GM21423 (cell line): ENCODE measurements at regions not wholly inside any gene's neighbourhood (a gene's known extent, or its start where the extent isn't known, plus 50 kb on each side); places are given as distances from the start of the nearest gene placed in this dataset.
A peak's percentile ranks its signal among the peaks of the same experiment; 100 is the strongest.

ENCODE experiments used
- ATAC-seq: cut with Tn5 transposase; IDR thresholded peaks from one replicate; pipeline ENCODE4 v1.9.1; 2021; ENCODE audit warnings: mild to moderate bottlenecking, moderate library complexity; ENCODE audit not compliant: unreplicated experiment

GRCh38 chr4:98210281-98210680, 50.9 kb upstream of the RAP1GDS1 start:
- no peak for ATAC-seq

- ATAC-seq = no peak
Measured at GRCh38 chr4:98209111-98209510, 52.1 kb upstream of the RAP1GDS1 start.

GRCh38 chr4:98204236-98204553, 57.0 kb upstream of the RAP1GDS1 start:
- ATAC-seq = peak; percentile 39

- peak; percentile 76 for ATAC-seq
Measured at GRCh38 chr4:98203332-98204235, 57.6 kb upstream of the RAP1GDS1 start.

GRCh38 chr4:98202907-98203306, 58.3 kb upstream of the RAP1GDS1 start:
- no peak for ATAC-seq

GRCh38 chr4:98199247-98199646, 56.0 kb upstream of the STPG2 start:
- ATAC-seq = no peak

- no peak for ATAC-seq
Measured at GRCh38 chr4:98195005-98195404, 51.7 kb upstream of the STPG2 start.

GRCh38 chr4:98193459-98194105, 50.3 kb upstream of the STPG2 start:
- no peak for ATAC-seq
